GM23338 (cell line): ENCODE measurements at regions not wholly inside any gene's neighbourhood (a gene's known extent, or its start where the extent isn't known, plus 50 kb on each side); places are given as distances from the start of the nearest gene placed in this dataset.

ENCODE experiments used
- ATAC-seq: fragments of 200-7000 bp; cut with Tn5 transposase; 3 replicates; pipeline ENCODE4 v1.9.1; 2020
- DNase-seq: peaks from one replicate; pipeline ENCODE4 v3.0.0-alpha.2; 2015; ENCODE audit warnings: low spot score
- H2AFZ ChIP-seq: fragments of 200-600 bp; sonication (generic); 2 replicates; pipeline ENCODE4 v1.8.0; 2016; ENCODE audit warnings: antibody characterized with exemption, mild to moderate bottlenecking, moderate library complexity
- H3F3A ChIP-seq: fragments of 200-600 bp; sonication (generic); replicated peaks from 2 replicates; pipeline ENCODE4 v1.8.0; 2017; ENCODE audit warnings: antibody characterized with exemption, mixed run types, low read depth
- H3K27ac ChIP-seq: fragments of 200-600 bp; sonication (generic); 2 replicates; pipeline ENCODE4 v1.6.1; 2016; ENCODE audit warnings: low read depth
- H3K27me3 ChIP-seq: fragments of 200-600 bp; sonication (generic); 2 replicates; pipeline ENCODE4 v1.8.0; 2016; ENCODE audit warnings: mild to moderate bottlenecking, mixed run types, moderate library complexity; ENCODE audit not compliant: insufficient read depth
- H3K36me3 ChIP-seq: fragments of 200-600 bp; sonication (generic); 2 replicates; pipeline ENCODE4 v1.8.0; 2016; ENCODE audit warnings: mild to moderate bottlenecking; ENCODE audit not compliant: insufficient read depth
- H3K4me1 ChIP-seq: fragments of 200-600 bp; sonication (generic); 2 replicates; pipeline ENCODE4 v1.8.0; 2016; ENCODE audit warnings: mild to moderate bottlenecking, moderate library complexity; ENCODE audit not compliant: insufficient read depth
- H3K4me2 ChIP-seq: fragments of 200-600 bp; sonication (generic); 2 replicates; pipeline ENCODE4 v1.7.1; 2017; ENCODE audit warnings: mixed run types
- H3K4me3 ChIP-seq: fragments of 200-600 bp; sonication (generic); 2 replicates; pipeline ENCODE4 v1.6.1; 2016; ENCODE audit warnings: mixed run types
- H3K79me2 ChIP-seq: fragments of 200-600 bp; sonication (generic); replicated peaks from 2 replicates; pipeline ENCODE4 v1.8.0; 2017; ENCODE audit warnings: mild to moderate bottlenecking; ENCODE audit not compliant: insufficient read depth
- H3K9me2 ChIP-seq: fragments of 200-600 bp; sonication (generic); 2 replicates; pipeline ENCODE4 v1.8.0; 2017; ENCODE audit not compliant: insufficient read depth
- H4K20me1 ChIP-seq: fragments of 200-600 bp; sonication (generic); replicated peaks from 2 replicates; pipeline ENCODE4 v1.8.0; 2017; ENCODE audit warnings: mild to moderate bottlenecking; ENCODE audit not compliant: insufficient read depth
- H3K27ac Mint-ChIP-seq: 2 replicates; pipeline ENCODE4 v1.8.0; 2020; ENCODE audit warnings: inconsistent platforms, mild to moderate bottlenecking, moderate library complexity, mixed read lengths
- H3K27me3 Mint-ChIP-seq: 3 replicates; pipeline ENCODE4 v1.8.0; 2022; ENCODE audit warnings: low read depth, mild to moderate bottlenecking, moderate library complexity, mixed read lengths, inconsistent platforms; ENCODE audit not compliant: insufficient read depth, poor library complexity
- H3K36me3 Mint-ChIP-seq: 3 replicates; pipeline ENCODE4 v1.8.0; 2021; ENCODE audit warnings: low read depth, mild to moderate bottlenecking, inconsistent platforms, moderate library complexity, mixed read lengths
- H3K4me1 Mint-ChIP-seq: 3 replicates; pipeline ENCODE4 v1.8.0; 2020; ENCODE audit warnings: mild to moderate bottlenecking, inconsistent platforms, mixed read lengths
- H3K4me3 Mint-ChIP-seq: 3 replicates; pipeline ENCODE4 v1.8.0; 2021; ENCODE audit warnings: moderate library complexity, mild to moderate bottlenecking, inconsistent platforms, mixed read lengths
- H3K9me3 Mint-ChIP-seq: 3 replicates; pipeline ENCODE4 v1.8.0; 2020; ENCODE audit warnings: moderate library complexity, mild to moderate bottlenecking, inconsistent platforms, mixed read lengths
- CREB1 ChIP-seq: fragments of 250-450 bp; sonication (Bioruptor Pico); IDR thresholded peaks from 2 replicates; pipeline ENCODE4 v1.5.0; 2020; ENCODE audit warnings: low read depth, mild to moderate bottlenecking, moderate library complexity
- EZH2 ChIP-seq: fragments of 200-600 bp; sonication (generic); IDR thresholded peaks from one replicate; pipeline ENCODE4 v1.8.0; 2017; ENCODE audit warnings: antibody characterized with exemption, mild to moderate bottlenecking, low read depth; ENCODE audit not compliant: unreplicated experiment
- JUNB ChIP-seq: IDR thresholded peaks from one replicate; pipeline ENCODE4 v1.6.1; 2016; ENCODE audit warnings: antibody characterized with exemption; ENCODE audit not compliant: unreplicated experiment
- STAT1 ChIP-seq: IDR thresholded peaks from one replicate; pipeline ENCODE4 v1.6.1; 2016; ENCODE audit warnings: antibody characterized with exemption; ENCODE audit not compliant: unreplicated experiment
- TF ChIP-seq, protein P1 (sequence below): fragments of 250-450 bp; sonication (Bioruptor Pico); IDR thresholded peaks from 2 replicates; pipeline ENCODE4 v1.5.0; 2020; ENCODE audit warnings: mild to moderate bottlenecking, moderate library complexity
- TF ChIP-seq, protein P2 (sequence below): IDR thresholded peaks from one replicate; pipeline ENCODE4 v1.6.1; 2018; ENCODE audit warnings: antibody characterized with exemption; ENCODE audit not compliant: unreplicated experiment
- TF ChIP-seq, protein P3 (sequence below), 2 experiments: fragments of 200-600 bp in 1 of 2; sonication (generic) in 1 of 2; conservative IDR thresholded peaks; 2 replicates each; pipeline versions ENCODE4 v1.5.1 to v1.6.1; 2016 to 2017; ENCODE audit warnings: antibody characterized with exemption in 2 of 2, low read depth in 2 of 2, mild to moderate bottlenecking in 2 of 2, moderate library complexity in 1 of 2

DNA sequence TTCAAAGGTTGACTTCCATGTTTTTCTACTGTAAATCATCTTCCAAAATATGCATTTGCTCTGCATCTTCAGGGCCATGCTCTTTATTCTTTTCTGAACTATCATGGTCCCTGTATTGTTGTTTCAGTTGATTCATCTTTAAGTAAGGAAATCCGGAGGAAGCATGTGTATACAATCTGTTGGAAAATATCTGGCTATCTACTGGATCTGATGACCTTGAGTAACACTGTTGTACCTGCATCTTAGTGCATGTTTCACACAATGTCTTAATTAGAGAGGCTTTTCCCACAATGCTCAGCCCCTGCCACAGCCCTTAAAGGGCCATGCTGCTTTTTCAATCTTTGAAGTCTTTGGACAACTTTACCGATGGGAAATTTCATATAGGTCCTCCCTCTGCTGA lies 61.8 kb upstream of the SH3RF1 start:
- DNase-seq = no peak
- Histone ChIP-seq H3K4me3 (no peak overlapping the region), H3K36me3 (no peaks in the 10 kb centered on the region), H3K27ac (no peak overlapping the region), H3K4me2 (no peak overlapping the region), H3F3A (no peaks in the 10 kb centered on the region), H3K9me2 (peaks cover 7% of the 10 kb centered on the region; the same call in 1 of the 2 replicates), H2AFZ (no peak overlapping the region), H3K4me1 (0 out of 2 replicates have a peak, but pooled peaks cover 7% of the 10 kb centered on the region), H3K27me3 (no peaks in the 10 kb centered on the region), H3K79me2 (no peaks in the 10 kb centered on the region), H4K20me1 (no peaks in the 10 kb centered on the region)
- Mint-ChIP-seq H3K9me3 (no peaks in the 10 kb centered on the region), H3K27ac (no peak overlapping the region), H3K4me1 (peaks cover 14% of the 10 kb centered on the region), H3K36me3 (no peaks in the 10 kb centered on the region), H3K4me3 (no peak overlapping the region), H3K27me3 (peaks cover 7% of the 10 kb centered on the region)
- no peak for ATAC-seq
- TF ChIP-seq JUNB (no peak), STAT1 (no peak), CREB1 (CRISPR knock-in tag) (no peak), EZH2 (no peak)
- TF ChIP-seq, protein P1, sequence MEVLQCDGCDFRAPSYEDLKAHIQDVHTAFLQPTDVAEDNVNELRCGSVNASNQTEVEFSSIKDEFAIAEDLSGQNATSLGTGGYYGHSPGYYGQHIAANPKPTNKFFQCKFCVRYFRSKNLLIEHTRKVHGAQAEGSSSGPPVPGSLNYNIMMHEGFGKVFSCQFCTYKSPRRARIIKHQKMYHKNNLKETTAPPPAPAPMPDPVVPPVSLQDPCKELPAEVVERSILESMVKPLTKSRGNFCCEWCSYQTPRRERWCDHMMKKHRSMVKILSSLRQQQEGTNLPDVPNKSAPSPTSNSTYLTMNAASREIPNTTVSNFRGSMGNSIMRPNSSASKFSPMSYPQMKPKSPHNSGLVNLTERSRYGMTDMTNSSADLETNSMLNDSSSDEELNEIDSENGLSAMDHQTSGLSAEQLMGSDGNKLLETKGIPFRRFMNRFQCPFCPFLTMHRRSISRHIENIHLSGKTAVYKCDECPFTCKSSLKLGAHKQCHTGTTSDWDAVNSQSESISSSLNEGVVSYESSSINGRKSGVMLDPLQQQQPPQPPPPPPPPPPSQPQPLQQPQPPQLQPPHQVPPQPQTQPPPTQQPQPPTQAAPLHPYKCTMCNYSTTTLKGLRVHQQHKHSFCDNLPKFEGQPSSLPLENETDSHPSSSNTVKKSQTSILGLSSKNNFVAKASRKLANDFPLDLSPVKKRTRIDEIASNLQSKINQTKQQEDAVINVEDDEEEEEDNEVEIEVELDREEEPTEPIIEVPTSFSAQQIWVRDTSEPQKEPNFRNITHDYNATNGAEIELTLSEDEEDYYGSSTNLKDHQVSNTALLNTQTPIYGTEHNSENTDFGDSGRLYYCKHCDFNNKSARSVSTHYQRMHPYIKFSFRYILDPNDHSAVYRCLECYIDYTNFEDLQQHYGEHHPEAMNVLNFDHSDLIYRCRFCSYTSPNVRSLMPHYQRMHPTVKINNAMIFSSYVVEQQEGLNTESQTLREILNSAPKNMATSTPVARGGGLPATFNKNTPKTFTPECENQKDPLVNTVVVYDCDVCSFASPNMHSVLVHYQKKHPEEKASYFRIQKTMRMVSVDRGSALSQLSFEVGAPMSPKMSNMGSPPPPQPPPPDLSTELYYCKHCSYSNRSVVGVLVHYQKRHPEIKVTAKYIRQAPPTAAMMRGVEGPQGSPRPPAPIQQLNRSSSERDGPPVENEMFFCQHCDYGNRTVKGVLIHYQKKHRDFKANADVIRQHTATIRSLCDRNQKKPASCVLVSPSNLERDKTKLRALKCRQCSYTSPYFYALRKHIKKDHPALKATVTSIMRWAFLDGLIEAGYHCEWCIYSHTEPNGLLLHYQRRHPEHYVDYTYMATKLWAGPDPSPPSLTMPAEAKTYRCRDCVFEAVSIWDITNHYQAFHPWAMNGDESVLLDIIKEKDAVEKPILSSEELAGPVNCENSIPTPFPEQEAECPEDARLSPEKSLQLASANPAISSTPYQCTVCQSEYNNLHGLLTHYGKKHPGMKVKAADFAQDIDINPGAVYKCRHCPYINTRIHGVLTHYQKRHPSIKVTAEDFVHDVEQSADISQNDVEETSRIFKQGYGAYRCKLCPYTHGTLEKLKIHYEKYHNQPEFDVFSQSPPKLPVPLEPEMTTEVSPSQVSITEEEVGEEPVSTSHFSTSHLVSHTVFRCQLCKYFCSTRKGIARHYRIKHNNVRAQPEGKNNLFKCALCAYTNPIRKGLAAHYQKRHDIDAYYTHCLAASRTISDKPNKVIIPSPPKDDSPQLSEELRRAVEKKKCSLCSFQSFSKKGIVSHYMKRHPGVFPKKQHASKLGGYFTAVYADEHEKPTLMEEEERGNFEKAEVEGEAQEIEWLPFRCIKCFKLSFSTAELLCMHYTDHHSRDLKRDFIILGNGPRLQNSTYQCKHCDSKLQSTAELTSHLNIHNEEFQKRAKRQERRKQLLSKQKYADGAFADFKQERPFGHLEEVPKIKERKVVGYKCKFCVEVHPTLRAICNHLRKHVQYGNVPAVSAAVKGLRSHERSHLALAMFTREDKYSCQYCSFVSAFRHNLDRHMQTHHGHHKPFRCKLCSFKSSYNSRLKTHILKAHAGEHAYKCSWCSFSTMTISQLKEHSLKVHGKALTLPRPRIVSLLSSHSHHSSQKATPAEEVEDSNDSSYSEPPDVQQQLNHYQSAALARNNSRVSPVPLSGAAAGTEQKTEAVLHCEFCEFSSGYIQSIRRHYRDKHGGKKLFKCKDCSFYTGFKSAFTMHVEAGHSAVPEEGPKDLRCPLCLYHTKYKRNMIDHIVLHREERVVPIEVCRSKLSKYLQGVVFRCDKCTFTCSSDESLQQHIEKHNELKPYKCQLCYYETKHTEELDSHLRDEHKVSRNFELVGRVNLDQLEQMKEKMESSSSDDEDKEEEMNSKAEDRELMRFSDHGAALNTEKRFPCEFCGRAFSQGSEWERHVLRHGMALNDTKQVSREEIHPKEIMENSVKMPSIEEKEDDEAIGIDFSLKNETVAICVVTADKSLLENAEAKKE = no peak

DNA sequence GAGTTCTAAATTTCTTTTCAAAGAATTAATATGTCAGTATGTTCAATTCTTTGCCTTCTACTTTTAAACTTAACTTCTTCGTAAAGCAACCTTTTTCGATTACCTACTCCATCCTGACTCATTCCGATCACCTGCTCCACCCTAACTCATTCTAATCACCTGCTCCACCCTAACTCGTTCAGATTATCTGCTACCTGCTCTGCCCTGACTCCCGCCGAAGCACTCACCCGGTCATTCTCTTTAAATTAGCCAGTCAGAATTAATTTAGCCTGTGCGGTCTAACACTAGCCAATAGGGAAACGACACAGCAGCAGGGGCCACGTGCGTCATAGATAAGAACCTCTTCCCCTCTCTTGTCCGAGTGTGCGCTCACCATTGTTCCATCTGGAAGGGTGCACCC lies 60.1 kb upstream of the SH3RF1 start:
- Histone ChIP-seq H3K79me2 (no peaks in the 10 kb centered on the region), H3K36me3 (no peaks in the 10 kb centered on the region), H3K4me3 (no peak overlapping the region), H3K9me2 (peaks cover 5% of the 10 kb centered on the region; the same call in 1 of the 2 replicates), H2AFZ (no peak overlapping the region), H3K27ac (no peak overlapping the region), H3K4me2 (no peak overlapping the region), H4K20me1 (no peaks in the 10 kb centered on the region), H3K27me3 (no peaks in the 10 kb centered on the region), H3K4me1 (0 out of 2 replicates have a peak, but pooled peaks cover 7% of the 10 kb centered on the region), H3F3A (no peaks in the 10 kb centered on the region)
- Mint-ChIP-seq H3K4me1 (peaks cover 14% of the 10 kb centered on the region), H3K27me3 (peaks cover 7% of the 10 kb centered on the region), H3K4me3 (no peak overlapping the region), H3K27ac (no peak overlapping the region), H3K36me3 (no peaks in the 10 kb centered on the region), H3K9me3 (peaks cover 7% of the 10 kb centered on the region; the same call in 2 of the 3 replicates)
- TF ChIP-seq, protein P2, sequence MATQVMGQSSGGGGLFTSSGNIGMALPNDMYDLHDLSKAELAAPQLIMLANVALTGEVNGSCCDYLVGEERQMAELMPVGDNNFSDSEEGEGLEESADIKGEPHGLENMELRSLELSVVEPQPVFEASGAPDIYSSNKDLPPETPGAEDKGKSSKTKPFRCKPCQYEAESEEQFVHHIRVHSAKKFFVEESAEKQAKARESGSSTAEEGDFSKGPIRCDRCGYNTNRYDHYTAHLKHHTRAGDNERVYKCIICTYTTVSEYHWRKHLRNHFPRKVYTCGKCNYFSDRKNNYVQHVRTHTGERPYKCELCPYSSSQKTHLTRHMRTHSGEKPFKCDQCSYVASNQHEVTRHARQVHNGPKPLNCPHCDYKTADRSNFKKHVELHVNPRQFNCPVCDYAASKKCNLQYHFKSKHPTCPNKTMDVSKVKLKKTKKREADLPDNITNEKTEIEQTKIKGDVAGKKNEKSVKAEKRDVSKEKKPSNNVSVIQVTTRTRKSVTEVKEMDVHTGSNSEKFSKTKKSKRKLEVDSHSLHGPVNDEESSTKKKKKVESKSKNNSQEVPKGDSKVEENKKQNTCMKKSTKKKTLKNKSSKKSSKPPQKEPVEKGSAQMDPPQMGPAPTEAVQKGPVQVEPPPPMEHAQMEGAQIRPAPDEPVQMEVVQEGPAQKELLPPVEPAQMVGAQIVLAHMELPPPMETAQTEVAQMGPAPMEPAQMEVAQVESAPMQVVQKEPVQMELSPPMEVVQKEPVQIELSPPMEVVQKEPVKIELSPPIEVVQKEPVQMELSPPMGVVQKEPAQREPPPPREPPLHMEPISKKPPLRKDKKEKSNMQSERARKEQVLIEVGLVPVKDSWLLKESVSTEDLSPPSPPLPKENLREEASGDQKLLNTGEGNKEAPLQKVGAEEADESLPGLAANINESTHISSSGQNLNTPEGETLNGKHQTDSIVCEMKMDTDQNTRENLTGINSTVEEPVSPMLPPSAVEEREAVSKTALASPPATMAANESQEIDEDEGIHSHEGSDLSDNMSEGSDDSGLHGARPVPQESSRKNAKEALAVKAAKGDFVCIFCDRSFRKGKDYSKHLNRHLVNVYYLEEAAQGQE = no peak
- TF ChIP-seq STAT1 (no peak), CREB1 (CRISPR knock-in tag) (no peak)
- TF ChIP-seq, protein P3, sequence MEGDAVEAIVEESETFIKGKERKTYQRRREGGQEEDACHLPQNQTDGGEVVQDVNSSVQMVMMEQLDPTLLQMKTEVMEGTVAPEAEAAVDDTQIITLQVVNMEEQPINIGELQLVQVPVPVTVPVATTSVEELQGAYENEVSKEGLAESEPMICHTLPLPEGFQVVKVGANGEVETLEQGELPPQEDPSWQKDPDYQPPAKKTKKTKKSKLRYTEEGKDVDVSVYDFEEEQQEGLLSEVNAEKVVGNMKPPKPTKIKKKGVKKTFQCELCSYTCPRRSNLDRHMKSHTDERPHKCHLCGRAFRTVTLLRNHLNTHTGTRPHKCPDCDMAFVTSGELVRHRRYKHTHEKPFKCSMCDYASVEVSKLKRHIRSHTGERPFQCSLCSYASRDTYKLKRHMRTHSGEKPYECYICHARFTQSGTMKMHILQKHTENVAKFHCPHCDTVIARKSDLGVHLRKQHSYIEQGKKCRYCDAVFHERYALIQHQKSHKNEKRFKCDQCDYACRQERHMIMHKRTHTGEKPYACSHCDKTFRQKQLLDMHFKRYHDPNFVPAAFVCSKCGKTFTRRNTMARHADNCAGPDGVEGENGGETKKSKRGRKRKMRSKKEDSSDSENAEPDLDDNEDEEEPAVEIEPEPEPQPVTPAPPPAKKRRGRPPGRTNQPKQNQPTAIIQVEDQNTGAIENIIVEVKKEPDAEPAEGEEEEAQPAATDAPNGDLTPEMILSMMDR (conservative IDR thresholded peaks at IDR 0.05; ENCODE audit: low read depth in 2 of 2) = no peak
- no peak for ATAC-seq
- no peak for DNase-seq
